Stimulated activated CD4-positive, alpha-beta T cell treated with anti-CD3 and anti-CD28 coated beads, TNF-alpha, amount 100 ng/mL, for 1 hour (primary cell): ENCODE measurements at regions not wholly inside any gene's neighbourhood (a gene's known extent, or its start where the extent isn't known, plus 50 kb on each side); places are given as distances from the start of the nearest gene placed in this dataset.

Experiments
- DNase-seq, 3 donors: peaks; one replicate each; pipeline ENCODE4 v3.0.0-alpha.2; 2020; ENCODE audit warnings: low read depth in 3 of 3, low spot score in 1 of 3

- no peak for DNase-seq
These were observed 73.3 kb upstream of the AKAP13 start for GRCh38 chr15:85306946-85307686.

- DNase-seq, result no peak
These were observed 72.7 kb upstream of the AKAP13 start for GRCh38 chr15:85307687-85308045.

DNA sequence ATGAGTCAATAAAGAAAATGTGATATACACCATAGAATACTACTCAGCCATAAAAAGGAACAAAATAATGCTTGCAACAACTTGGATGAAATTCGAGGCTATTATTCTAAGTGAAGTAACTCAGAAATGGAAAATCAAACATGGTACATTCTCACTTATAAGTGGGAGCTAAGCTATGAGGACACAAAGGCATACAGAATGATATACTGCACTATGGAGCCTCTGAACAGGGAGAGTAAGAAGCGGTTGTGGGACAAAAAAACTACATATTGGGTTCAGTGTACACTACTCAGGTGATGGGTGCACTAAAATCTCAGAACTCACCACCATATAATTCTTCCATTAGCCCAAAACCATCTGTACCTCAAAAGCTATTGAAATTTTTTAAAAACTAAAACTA, 68.8 kb upstream of the AKAP13 start:
- DNase-seq, result no peak

DNA sequence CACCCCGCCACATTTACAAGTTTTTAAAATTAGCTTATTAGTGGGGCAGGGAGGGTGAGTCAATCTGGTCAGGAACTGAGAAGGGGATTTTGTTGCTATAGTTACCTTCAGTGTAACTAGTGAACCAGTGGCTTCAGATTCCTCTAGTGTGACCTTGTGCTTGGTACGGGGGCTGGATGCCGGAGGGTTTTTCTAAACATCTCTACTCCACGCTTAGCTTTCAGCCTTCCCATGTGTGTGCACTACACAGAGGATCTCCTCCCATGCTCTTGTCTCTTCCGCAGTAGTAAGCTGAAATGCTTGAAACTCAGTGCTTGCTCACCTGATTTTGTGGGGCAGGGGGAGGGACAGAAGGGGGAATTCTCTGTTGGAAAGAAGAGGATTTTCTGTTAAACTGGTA, 67.9 kb upstream of the AKAP13 start:
- no peak for DNase-seq

- DNase-seq, result no peak
These were observed 67.5 kb upstream of the AKAP13 start for GRCh38 chr15:85312929-85313331.

- DNase-seq, result no peak
These were observed 67.1 kb upstream of the AKAP13 start for GRCh38 chr15:85313339-85313738.

GRCh38 chr15:85314146-85314545, 66.3 kb upstream of the AKAP13 start:
- DNase-seq, result no peak

DNA sequence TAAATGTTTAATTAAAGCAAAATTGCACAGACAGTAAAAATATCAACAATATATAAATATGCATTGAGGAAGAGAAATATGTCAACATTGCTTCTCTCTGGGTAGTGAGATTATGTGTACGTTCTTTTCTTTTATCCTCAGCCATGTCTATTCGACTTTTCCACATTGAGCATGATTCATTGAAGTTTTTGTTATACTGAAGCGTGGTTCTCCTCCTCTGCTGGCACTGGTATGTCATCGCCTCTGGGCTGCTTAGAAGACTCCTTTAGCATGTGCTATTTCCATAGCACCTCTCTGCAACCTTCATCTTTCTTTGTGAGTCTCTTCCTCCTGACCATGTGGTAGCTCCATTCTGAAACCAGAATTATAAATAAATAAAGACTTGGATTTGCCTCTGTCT, 65.8 kb upstream of the AKAP13 start:
- DNase-seq, result no peak

GRCh38 chr15:85316244-85316934, 64.0 kb upstream of the AKAP13 start:
- DNase-seq, result no peak

DNA sequence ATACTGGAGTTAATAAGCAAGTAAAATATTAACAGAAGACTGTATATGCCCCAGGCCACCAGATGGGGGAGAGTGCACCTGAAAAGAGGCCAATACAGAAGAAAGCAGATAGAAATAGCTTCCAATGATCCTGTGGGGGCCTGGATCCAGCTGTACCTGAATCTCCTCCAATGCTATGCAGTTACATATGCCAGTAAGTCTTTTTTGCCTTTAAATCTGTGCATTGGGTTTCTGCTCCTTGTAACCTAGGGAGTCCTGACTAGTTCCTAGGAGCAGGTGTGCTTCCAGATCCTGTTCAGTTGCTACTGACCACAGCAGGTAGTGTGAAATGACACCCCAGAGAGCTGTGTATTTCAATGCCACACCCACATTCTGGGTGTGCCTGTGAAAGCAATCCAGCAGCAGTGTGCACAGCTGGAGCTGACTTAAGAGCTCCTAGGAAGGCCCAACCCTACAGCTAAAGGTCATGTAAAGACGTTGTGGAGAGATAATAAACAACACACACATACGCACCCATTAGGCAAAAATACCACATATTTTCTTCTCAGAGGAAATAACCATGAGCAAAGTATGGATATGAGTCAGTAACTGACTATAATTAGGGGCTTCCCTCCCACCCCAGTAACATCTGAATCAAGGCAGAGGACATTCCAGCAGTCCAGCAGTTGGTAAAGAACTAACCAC, 62.2 kb upstream of the AKAP13 start:
- no peak for DNase-seq

GRCh38 chr15:85318732-85319076, 61.7 kb upstream of the AKAP13 start:
- no peak for DNase-seq

- DNase-seq, result no peak
These were observed 56.2 kb upstream of the AKAP13 start for GRCh38 chr15:85324202-85324601.

DNA sequence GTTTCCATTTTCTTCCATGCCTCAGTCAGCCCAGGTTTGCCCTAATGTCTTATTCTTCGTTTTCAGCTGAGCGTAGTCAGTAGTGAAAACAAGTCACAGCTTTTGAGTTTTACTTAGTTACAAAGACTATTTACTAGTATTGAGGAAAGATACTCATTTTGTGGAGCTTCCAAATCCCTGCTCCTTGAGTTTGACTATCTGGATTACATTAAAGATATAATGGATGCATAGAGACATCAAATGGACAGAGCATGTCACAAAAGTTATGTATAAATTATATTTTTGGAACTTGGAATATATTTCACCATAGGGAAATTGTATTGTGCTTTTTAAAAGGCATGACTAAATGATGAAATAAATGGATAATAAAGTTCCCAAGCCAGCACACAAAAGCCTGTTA, 54.6 kb upstream of the AKAP13 start:
- DNase-seq, result no peak

- DNase-seq, result no peak
These were observed 54.1 kb upstream of the AKAP13 start for GRCh38 chr15:85326291-85326690.

DNA sequence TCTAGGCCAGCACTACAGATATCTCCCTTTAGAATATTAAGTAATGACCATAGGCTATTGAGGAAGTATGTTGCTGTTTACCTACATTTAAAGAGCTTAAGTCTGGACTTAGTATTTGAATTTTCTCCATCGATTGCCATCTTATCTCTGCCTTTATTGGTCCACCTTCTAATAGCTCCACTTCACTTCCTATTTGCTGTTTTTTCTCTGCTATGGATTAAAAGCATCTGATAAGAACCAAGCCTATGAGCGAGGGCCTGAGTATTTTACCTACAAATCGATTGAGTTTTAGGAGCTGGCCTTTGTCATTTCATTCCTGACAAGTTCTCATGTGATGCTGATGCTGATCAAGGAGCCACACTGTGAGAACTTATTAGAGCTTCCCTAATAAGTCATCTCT, 52.6 kb upstream of the AKAP13 start:
- DNase-seq, result no peak

GRCh38 chr15:85329561-85330422, 50.6 kb upstream of the AKAP13 start:
- no peak for DNase-seq
